ENCODE measurements at regions not wholly inside any gene's neighbourhood (a gene's known extent, or its start where the extent isn't known, plus 50 kb on each side); places are given as distances from the start of the nearest gene placed in this dataset.

DNA sequence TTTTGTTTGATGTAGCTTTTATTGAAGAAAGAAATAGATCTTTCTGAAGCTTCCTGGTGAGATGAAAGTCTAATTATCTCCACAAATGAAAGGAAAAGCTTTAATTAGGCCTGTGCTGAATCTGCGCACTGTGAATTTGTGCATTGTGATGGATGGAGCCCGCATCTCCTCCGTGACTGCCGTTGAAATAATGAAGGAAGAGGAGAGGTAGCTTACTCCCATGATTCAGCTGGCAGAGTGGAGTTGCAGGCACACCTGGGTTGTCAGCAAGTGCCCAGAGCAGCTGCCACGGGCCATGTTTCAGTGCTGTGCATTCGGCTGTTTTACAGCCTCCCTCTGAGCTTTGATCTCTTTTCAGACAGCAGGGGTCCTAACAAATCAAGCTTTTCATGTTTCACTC is 735.3 kb upstream of the TENM3 start:
- DNase-seq: no peak

DNA sequence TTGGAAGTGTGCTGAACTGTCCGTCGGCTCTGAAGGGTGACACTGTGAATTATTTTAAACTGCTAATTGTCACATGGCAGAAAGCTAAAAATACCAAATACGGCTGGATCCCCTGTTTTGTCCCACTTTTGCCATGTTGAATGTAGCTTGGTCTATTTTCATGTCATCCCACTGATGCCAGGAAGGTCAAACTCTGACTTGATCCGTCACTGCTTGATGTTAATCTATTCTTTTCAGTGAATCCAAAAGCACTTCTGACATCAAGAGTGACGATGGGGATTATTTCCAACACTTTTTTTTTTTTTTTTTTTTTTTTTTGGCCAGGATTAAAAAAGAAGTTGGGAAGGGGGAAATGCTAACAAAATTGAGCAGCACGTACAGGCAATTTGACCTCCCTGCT is 734.6 kb upstream of the TENM3 start:
- DNase-seq: no peak

DNA sequence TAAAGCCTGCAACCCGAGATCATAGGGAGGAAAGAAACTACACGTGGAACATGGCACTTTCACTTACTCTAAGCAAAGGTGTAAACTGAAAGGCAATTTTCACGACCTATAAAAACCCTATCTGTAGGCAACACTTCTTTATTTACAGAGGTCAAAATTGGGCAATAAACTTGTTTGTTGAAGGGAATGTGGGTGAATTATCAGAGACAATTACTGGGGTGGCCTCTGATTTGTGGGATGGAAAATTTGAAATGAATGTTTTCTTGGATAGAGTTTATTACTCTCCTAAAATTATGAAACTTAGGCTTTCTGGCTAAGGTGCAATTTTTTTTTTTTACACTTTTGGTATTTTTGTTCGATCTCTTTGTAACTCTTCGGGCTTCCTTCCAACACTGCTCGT is 734.1 kb upstream of the TENM3 start:
- no peak for DNase-seq

DNA sequence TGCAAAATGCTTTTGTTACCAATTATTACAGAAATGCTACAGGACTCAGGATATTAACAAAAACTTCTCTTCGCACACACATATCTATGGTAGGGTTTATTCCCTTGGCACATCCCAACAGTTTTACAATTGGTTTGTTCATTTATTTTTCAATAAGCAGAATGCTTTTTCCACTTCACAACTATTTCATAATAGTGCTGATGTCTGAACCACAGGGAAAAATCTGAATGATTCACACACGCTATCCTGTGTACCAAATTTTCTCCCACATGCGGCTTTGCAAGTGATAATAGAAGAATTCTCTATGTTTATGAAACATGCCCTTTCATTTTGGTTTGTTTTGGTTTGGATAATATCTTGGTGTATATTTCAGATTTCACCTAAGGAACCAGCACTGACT is 725.7 kb upstream of the TENM3 start:
- no peak for DNase-seq

DNA sequence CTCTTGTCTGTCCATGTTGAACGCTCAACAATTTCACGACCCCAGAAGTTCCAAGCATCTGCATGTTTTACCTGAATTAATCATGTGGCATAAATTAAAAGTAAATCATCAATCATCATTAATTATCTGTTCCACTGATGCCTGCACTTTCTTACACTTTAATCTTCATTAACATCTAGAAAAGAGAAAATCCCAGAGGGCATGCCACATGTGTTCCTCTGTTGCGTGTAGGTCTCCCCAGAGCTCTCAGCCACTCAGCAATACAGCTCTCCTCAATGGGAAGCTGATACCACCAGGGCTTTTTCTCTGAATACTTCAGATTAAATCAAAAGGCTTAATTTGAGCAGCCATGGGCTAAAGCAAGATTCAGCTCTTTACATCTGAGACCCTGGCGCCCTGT is 722.4 kb upstream of the TENM3 start:
- DNase-seq: no peak

DNA sequence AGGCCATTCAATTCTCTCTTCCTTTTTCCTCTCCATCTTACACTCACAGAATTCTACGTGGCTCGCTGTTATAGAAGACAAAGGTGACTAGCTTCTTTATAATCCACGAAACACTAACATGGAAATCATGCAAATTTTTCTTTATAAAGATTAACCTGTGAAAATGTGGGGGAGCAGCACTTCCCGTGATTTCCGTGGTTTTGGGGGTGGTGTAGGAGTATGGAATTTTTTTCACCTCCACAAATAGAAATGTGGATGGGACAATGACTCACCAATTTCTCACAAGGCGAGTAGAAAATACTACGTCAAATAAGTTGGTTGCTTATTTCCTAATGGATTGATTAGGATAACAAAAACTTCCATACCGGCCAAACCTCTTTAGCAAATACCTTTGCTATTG is 719.2 kb upstream of the TENM3 start:
- DNase-seq: no peak

DNA sequence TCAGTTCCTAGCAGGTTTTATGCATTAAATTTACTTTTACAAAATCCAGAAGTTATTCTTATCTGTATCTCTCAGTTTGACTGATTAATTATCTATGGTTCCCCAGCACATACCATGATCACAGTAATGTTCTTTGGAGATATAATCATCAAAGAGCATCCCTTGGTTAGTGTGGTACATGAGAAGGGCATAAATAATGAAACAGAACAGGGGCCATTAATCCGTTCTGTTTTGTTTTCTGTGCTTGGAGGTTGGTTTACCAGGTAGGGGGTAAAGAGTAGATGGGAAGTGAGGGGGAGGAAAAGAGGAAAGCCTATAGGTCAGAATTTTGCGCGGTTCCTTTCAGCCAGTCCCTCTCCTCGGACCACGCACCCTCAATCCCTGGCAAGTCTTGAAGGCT is 718.7 kb upstream of the TENM3 start:
- DNase-seq: no peak

DNA sequence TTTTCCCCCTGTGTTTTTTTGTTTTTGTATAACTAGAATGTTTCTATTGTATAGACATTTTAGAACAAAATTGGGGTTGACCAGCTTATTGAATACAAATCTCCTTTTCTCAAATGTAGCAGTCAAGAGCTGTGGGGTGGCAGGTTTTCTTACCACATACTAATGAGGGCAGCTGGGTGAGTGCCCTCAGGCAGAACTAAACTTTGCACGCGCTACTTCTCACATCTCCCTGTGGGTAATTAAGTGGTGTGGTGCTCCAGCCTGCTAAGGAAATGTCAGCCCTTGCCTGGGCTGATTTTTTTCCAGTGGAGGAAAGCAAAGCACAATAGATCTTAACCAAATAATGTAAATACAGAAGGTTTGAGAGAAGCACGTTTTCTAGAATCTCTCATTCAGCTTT is 717.6 kb upstream of the TENM3 start:
- DNase-seq: no peak

DNA sequence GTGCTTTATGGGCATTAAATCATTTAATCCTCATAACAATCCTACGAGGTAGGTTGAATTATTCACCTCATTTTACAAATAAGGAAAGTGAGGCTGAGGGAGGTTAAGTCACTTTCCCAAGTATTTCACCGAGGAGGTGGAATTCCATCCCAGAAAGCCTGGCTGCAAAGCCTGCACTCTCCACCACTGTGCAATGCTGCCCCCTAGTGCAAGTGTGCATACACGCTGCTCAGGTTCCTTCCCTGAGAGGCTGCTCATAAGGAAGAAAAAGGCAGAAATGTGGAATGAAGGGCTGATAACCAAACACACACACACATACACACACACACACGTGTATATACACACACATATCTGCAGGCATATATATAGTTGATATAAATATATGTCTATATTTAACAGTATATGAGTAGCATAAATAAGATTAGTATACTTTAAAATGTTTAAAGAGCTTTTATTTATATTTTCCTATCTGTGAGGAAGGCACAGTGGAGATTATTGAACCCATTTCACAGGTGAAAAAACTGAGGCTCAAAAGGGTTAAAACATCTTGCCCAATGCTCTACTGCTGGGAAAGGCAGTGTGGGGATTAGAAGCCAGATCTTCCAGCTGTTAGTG is 714.5 kb upstream of the TENM3 start:
- no peak for DNase-seq

DNA sequence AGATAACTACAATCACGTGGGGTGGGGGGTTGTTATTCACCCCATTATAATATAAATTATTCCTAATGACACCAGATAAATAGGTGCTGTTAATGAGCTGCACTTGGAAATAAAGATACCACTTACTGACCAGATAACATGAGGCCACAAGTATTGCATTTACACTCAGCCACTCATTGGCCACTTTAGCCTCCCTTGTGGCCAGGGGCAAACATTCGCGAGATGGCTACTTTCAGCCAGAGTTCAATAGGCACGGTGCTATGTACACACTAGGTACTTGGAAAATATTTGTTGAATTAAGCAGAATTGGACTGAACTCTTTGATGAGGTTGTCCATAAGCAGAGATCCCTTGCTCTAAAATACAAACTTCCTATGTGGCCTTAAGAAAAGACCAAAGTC is 713.7 kb upstream of the TENM3 start:
- DNase-seq: no peak

DNA sequence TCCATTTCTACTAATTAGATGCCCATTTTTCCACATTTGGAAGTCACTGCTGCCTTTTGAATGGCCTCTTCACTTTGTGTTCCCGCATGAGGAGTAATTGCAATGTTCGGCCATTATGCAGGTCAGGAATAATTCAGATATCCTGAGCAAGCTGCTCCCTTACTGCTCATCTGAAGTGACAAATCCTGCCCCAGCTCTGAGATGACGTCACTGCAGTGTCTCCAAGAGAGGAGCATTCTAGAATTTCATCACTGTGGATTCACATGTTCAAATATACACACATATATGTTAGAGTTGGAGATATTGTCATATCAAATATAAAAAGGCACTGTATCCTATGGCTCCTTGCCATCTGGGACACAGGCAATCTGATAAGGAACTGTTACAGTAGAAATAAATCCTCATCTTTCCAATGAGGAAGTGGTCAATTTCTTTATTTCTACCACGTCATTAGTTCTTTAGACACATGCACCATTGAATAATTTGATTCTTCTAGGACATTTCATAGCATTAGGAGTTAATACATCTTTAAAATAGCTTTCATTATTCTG is 706.9 kb upstream of the TENM3 start:
- no peak for DNase-seq

DNA sequence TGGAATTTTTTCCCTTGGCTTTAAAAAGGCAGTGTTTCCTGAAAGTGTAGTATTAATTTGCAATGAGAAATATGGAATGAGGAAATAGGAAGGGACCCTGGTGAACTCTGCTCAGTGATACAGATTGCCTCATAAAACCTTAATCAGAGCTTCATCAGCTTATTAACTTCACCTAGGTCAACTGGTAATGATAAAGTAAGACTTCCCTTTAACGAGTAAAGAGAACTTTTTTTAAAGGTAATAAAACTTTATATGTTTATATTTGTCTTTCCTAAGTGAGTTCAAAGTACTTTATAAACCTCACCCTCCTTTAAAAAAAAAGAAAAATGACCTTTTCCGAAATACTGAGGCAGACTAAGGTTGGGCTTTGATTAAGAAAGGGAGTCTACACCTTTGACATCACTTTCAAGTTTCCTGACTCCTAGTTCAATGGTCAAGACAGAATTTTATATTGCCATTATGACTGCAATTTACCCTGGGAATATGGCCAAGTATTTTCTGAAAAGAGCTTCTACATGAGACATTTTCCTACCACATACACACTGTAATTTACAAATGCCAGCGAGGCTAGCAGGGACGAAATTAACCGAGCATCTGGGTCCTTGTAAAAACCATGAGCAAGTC is 706.3 kb upstream of the TENM3 start:
- no peak for DNase-seq

DNA sequence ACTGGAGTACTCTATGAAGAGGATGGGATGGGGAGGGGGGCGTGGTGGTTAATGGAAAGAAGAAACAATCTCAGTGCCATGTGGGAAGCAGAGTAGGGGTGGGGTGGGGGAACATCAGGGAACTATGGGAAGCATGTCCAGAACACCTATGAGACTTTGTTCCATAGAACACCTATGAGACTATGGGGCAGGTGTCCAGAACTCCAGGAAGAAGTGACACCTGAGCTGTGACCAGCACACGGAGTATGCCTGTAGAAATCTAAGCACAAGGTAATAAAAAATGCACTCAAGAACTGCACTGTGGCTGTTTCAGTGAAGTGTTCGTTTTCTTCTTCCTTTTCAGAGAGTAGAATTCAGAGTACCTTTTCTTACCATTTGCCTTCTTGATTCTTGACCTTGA is 704.8 kb upstream of the TENM3 start:
- no peak for DNase-seq

DNA sequence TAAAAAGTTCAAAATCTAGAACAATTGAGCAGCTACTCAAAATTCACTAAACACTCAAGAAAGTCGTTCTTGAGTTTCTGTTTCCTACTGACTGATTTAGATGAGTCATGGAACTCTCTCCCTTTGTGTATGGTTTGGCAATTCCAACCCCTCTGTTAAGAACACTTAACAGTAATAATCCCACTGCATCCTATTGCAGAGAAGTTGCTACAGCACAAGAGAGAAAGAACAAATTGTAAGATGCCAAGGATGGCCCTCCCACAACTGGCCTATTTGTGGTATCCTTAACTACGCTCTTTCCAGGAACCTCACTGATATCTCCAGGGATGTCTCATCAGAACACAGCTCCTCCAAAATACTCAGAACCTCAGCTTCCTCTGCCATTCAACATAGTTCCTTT is 701.8 kb upstream of the TENM3 start:
- no peak for DNase-seq

DNA sequence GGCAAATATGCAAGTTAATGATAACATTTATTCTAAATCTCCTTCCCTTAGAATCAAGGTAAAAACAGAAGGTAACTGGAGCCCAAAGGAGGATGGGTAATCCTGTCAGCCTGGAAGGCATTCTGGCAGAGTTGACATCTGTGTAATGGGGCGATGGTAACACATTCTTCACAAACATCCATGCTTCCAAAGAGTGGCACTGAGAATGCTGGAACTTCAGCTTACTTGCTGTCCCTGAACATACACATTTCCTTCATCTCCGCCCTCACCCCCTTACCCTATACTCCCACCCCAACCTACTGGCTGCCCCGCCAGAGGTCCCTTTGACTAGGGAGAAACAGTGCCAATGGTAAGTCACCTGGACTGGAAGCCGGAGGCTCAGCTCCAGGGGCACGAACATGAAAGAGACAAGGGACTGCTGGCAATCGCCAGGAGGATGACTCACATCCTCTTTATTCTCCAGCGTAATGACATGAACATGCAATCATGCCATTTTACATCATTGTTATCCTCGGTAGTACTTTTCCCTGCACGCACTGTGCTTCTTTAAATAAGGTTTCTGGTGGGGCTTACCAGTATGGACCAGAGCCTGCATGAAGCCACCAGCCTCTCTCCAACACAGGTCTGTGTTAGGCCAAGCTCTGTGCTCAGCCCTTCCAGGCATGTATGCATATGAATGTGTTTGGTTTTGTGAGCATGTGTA is 694.2 kb upstream of the TENM3 start:
- DNase-seq: no peak

DNA sequence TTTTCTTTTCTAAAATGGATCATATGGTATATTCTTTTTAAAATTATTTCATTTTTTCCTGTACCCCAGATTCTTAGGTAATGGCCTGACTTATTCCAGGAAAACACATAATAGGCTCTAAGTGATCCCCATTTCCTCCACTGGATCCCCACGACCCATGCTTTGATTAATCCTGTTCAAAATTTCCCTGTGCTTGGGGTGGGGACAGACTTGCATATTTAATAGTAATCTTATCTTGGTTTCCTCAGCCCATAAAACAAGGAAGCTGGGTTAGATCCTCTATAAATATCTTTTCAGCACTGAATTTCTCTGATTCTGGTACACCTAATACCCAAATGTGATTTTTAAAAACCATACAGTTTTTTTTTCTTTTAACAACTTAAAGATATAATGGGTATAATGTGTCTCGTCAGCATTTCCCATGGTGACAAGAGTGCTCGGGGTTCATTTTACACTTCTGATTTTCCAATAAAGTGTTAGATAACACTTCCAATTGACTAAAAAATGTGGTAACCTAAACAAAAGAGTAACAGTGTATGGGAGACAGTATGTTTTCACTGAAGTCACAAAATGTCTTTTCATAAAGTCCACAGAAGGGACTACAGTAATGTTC is 693.5 kb upstream of the TENM3 start:
- no peak for DNase-seq

DNA sequence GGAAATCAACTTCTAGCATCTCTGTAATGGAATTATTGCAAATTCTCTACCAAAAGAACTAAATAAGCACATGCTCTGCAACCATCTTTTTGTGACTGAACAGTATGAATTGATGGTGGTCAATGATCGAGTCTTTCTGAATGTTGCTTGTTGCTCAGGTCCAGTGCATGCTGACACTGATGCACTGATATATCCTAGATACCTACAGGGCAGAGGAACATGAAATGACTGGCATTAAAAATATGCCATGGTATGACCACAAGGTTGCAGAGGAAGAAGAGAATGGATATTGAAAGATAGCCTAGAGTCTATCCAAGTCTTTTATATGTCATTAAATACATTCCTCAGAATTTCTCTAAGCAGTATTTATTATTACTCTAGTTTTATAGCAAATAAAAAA is 692.8 kb upstream of the TENM3 start:
- no peak for DNase-seq

DNA sequence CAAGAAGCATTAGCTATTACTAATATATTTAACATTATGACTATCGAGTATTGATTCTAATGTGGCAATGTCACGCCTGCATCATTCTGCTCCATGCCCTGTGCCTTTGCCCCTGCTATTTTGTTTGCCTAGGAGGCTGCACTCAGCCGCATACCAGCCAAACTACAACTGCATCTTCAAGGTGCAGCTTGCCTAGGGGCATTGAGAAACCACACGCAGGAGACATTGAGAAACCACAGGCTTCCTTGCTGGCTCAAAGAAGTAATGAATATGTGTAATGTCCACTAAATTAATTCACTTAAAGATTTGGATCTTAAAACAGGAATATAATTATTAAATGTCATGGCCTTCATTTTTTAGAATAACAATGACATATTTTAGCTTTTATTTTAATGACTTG is 683.6 kb upstream of the TENM3 start:
- DNase-seq: no peak

DNA sequence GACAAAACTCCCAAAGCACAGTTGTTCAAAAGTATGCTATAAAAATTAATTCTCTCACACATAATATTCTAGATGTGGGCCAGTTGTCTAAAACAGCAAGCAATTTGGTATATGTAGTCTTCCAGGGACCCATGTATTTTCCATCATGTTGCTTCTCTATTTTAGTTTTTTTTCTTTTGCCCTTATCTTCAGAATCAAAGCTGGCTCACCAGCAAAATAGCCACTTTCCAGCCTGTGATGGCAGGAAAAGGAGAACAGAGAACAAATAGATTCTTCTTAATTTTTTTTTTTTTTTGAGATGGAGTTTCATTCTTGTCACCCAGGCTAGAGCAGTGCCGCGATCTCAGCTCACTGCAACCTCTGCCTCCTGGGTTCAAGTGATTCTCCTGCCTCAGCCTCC is 680.8 kb upstream of the TENM3 start:
- DNase-seq: no peak

DNA sequence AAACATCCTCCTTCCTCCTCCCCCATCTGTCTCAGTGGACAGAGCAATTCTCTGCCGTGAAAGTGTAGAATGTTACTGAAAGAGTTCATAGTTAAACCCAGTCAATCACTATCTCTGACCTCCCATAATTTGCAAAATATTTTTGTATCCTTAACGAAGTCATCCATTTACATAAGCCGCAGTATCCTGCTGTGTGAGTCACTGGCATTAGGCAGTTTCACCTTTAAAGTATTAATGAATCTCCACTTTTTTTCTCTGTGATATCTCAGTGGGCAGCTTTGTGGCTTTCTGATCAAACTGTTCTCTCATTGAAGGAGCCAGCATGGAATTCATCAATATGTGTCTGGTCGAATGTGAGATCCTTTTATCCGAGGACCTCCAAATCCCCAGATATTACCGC is 678.6 kb upstream of the TENM3 start:
- no peak for DNase-seq

DNA sequence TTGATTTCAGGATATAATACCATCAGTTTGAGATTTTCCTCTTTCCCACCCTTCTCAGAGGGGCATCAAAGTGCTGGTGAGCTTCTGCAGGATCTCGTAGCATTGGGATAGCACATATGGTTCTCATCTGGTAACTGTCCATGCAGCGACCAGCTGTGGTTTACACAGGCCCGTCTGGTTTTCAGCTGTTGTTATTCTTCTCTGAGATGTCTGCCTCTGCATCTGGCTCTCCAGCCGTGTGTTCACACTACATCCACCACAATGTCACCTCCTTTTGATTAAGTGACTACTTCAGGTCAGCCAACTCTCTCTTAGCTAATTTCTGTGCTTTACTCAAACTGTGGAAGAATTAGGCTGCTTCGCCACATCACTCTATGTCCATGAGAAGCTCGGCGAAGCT is 676.7 kb upstream of the TENM3 start:
- DNase-seq: no peak

DNA sequence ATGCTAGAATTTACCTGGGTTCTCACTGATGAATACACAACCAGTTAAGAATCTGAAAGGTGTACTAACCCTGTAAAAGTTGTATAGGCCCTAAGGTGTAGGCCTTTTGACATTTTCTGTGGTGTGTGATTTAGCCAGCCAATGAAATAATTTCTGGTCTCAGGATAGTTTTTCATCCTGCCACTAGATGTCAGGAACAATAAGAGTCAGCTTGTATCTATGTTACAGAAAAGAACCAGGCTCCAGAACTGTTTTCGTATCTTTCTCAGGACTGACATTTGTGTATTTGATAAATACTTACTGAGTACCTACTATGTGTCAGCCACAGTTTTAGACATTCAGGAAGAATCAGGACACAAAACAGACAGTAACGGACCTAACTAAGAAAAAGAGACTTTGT is 673.6 kb upstream of the TENM3 start:
- no peak for DNase-seq

DNA sequence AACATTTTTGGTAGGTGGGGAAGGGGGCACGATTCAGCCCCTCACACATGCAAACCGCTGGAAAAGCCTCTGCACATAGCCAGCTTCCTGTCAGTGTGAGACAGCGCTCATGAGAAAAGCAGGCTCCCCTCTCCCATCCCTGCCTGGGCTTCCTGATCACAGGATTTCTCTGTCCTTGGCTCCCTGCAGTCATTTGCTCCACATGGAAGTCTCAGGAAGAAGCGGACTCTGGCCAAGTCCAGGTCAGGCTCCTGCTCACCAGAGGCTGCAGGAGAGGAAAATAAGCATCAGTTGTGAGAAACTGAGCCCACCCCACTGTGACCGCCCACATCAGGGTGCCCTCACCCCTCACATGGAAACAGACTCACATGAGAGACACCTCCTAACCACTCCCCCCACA is 664.3 kb upstream of the TENM3 start:
- DNase-seq: no peak

DNA sequence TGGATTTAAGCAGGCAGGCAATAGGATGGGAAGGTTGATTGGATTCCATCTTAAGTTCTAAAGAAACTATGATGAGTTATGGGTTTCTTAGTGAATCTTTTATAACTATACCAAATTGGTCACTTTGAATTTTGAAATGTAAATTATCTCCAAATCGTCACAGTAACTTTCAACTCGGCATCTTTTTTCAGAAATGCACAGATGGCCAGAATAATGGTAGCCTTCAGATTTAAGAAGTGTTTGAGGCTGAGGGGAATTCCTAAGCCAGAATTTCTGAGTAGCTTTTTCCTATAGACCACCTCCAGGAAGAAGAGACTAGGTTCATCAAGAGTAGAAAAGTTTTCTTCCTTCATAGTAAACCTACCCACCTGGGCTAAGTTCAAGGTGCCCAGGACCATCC is 663.7 kb upstream of the TENM3 start:
- no peak for DNase-seq
